HEK293 (cell line): ENCODE measurements at regions not wholly inside any gene's neighbourhood (a gene's known extent, or its start where the extent isn't known, plus 50 kb on each side); places are given as distances from the start of the nearest gene placed in this dataset.

Source experiments
- CTCF ChIP-seq: fragments of 450-650 bp; formaldehyde crosslinking; IDR thresholded peaks from 2 replicates; pipeline ENCODE4 v1.5.1; 2016; ENCODE audit warnings: missing biosample characterization, missing genetic modification characterization
- KLF16 ChIP-seq: fragments of 450-650 bp; formaldehyde crosslinking; IDR thresholded peaks from 2 replicates; pipeline ENCODE4 v1.5.1; 2017; ENCODE audit warnings: missing biosample characterization, missing genetic modification characterization
- TCF7L2 ChIP-seq: IDR thresholded peaks from 2 replicates; pipeline ENCODE4 v1.6.1; 2011; ENCODE audit warnings: low read depth, mild to moderate bottlenecking, inconsistent platforms, low read length, moderate library complexity, borderline replicate concordance
- ZIC2 ChIP-seq: fragments of 450-650 bp; formaldehyde crosslinking; IDR thresholded peaks from 2 replicates; pipeline ENCODE4 v1.5.1; 2016; ENCODE audit warnings: missing biosample characterization, missing genetic modification characterization
- ZNF16 ChIP-seq: fragments of 450-650 bp; formaldehyde crosslinking; IDR thresholded peaks from 2 replicates; pipeline ENCODE4 v1.5.1; 2016; ENCODE audit warnings: low read depth, missing biosample characterization, missing genetic modification characterization
- ZNF223 ChIP-seq: fragments of 450-650 bp; formaldehyde crosslinking; IDR thresholded peaks from 2 replicates; pipeline ENCODE4 v1.5.1; 2016; ENCODE audit warnings: missing biosample characterization, missing genetic modification characterization
- ZNF24 ChIP-seq: fragments of 450-650 bp; formaldehyde crosslinking; IDR thresholded peaks from 2 replicates; pipeline ENCODE4 v1.5.1; 2016; ENCODE audit warnings: missing biosample characterization, missing genetic modification characterization
- ZNF416 ChIP-seq: fragments of 450-650 bp; formaldehyde crosslinking; IDR thresholded peaks from 2 replicates; pipeline ENCODE4 v1.5.1; 2016; ENCODE audit warnings: missing biosample characterization, missing genetic modification characterization
- ZNF558 ChIP-seq: fragments of 450-650 bp; formaldehyde crosslinking; IDR thresholded peaks from 2 replicates; pipeline ENCODE4 v1.5.1; 2016; ENCODE audit warnings: missing biosample characterization, missing genetic modification characterization
- ZNF639 ChIP-seq: fragments of 450-650 bp; formaldehyde crosslinking; IDR thresholded peaks from 2 replicates; pipeline ENCODE4 v1.5.1; 2016; ENCODE audit warnings: missing biosample characterization, missing genetic modification characterization
- ZNF658 ChIP-seq: fragments of 450-650 bp; formaldehyde crosslinking; IDR thresholded peaks from 2 replicates; pipeline ENCODE4; 2016; ENCODE audit warnings: missing biosample characterization, missing genetic modification characterization
- TF ChIP-seq, protein P1 (sequence below): fragments of 450-650 bp; formaldehyde crosslinking; IDR thresholded peaks from 2 replicates; pipeline ENCODE4 v1.5.1; 2016; ENCODE audit warnings: missing biosample characterization, missing genetic modification characterization
- TF ChIP-seq, protein P2 (sequence below): fragments of 450-650 bp; formaldehyde crosslinking; IDR thresholded peaks from 2 replicates; pipeline ENCODE4 v1.5.1; 2016; ENCODE audit warnings: missing biosample characterization, missing genetic modification characterization
- TF ChIP-seq, protein P3 (sequence below): fragments of 450-650 bp; formaldehyde crosslinking; conservative IDR thresholded peaks from 2 replicates; pipeline ENCODE4 v1.5.1; 2016; ENCODE audit warnings: low read depth, missing biosample characterization, missing genetic modification characterization

DNA sequence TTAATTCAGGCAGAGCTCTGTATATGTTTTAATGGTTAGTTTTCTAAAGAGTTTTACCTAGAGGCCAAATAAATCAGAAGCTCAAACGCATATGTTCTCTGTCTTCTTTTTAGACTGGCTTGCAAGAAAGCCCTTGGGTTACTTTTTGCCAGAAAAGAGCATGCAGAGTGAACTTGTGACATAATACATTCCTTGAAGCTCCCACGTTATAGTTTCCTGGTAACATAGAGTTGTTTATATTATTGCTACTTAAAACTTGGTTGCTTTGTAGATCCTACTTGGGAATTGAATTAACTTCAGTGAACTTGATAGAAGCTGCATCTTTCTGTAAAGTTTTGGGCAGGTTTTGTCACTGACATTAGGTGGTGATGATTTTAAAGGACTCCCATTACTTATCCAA, 102.9 kb downstream of the C9orf152 start:
- TF ChIP-seq CTCF (tag by site-specific recombination) (no peak), ZIC2 (tag by site-specific recombination) (no peak), ZNF24 (tag by site-specific recombination) (no peak), ZNF416 (tag by site-specific recombination) (no peak), ZNF16 (tag by site-specific recombination) (no peak), ZNF658 (no peak), ZNF558 (no peak), ZNF639 (tag by site-specific recombination) (no peak), KLF16 (tag by site-specific recombination) (no peak), ZNF223 (tag by site-specific recombination) (no peak), TCF7L2 (no peak)
- TF ChIP-seq, protein P1, sequence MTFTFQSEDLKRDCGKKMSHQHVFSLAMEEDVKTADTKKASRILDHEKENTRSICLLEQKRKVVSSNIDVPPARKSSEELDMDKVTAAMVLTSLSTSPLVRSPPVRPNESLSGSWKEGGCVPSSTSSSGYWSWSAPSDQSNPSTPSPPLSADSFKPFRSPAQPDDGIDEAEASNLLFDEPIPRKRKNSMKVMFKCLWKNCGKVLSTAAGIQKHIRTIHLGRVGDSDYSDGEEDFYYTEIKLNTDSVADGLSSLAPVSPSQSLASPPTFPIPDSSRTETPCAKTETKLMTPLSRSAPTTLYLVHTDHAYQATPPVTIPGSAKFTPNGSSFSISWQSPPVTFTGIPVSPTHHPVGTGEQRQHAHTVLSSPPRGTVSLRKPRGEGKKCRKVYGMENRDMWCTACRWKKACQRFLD (tag by site-specific recombination), result no peak
- TF ChIP-seq, protein P2, sequence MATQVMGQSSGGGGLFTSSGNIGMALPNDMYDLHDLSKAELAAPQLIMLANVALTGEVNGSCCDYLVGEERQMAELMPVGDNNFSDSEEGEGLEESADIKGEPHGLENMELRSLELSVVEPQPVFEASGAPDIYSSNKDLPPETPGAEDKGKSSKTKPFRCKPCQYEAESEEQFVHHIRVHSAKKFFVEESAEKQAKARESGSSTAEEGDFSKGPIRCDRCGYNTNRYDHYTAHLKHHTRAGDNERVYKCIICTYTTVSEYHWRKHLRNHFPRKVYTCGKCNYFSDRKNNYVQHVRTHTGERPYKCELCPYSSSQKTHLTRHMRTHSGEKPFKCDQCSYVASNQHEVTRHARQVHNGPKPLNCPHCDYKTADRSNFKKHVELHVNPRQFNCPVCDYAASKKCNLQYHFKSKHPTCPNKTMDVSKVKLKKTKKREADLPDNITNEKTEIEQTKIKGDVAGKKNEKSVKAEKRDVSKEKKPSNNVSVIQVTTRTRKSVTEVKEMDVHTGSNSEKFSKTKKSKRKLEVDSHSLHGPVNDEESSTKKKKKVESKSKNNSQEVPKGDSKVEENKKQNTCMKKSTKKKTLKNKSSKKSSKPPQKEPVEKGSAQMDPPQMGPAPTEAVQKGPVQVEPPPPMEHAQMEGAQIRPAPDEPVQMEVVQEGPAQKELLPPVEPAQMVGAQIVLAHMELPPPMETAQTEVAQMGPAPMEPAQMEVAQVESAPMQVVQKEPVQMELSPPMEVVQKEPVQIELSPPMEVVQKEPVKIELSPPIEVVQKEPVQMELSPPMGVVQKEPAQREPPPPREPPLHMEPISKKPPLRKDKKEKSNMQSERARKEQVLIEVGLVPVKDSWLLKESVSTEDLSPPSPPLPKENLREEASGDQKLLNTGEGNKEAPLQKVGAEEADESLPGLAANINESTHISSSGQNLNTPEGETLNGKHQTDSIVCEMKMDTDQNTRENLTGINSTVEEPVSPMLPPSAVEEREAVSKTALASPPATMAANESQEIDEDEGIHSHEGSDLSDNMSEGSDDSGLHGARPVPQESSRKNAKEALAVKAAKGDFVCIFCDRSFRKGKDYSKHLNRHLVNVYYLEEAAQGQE, result no peak
- TF ChIP-seq, protein P3, sequence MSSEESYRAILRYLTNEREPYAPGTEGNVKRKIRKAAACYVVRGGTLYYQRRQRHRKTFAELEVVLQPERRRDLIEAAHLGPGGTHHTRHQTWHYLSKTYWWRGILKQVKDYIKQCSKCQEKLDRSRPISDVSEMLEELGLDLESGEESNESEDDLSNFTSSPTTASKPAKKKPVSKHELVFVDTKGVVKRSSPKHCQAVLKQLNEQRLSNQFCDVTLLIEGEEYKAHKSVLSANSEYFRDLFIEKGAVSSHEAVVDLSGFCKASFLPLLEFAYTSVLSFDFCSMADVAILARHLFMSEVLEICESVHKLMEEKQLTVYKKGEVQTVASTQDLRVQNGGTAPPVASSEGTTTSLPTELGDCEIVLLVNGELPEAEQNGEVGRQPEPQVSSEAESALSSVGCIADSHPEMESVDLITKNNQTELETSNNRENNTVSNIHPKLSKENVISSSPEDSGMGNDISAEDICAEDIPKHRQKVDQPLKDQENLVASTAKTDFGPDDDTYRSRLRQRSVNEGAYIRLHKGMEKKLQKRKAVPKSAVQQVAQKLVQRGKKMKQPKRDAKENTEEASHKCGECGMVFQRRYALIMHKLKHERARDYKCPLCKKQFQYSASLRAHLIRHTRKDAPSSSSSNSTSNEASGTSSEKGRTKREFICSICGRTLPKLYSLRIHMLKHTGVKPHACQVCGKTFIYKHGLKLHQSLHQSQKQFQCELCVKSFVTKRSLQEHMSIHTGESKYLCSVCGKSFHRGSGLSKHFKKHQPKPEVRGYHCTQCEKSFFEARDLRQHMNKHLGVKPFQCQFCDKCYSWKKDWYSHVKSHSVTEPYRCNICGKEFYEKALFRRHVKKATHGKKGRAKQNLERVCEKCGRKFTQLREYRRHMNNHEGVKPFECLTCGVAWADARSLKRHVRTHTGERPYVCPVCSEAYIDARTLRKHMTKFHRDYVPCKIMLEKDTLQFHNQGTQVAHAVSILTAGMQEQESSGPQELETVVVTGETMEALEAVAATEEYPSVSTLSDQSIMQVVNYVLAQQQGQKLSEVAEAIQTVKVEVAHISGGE (tag by site-specific recombination), result no peak
